ENCODE measurements at regions not wholly inside any gene's neighbourhood (a gene's known extent, or its start where the extent isn't known, plus 50 kb on each side); places are given as distances from the start of the nearest gene placed in this dataset.
"Not testable (repeated sequence)": the region's sequence is repeated elsewhere in the genome, so short reads cannot be mapped to it uniquely, and the experiment has no call there.

GRCh38 chr5:82886911-82887310 is 190.3 kb downstream of the TMEM167A start:
- DNase-seq = no peak

GRCh38 chr5:82885627-82886389 is 191.4 kb downstream of the TMEM167A start:
- DNase-seq = no peak

- DNase-seq = no peak
Measured at GRCh38 chr5:82884821-82885471, 192.2 kb downstream of the TMEM167A start.

GRCh38 chr5:82882316-82882715 is 194.9 kb downstream of the TMEM167A start:
- DNase-seq = no peak

GRCh38 chr5:82881571-82882174 is 195.5 kb downstream of the TMEM167A start:
- no peak for DNase-seq

- DNase-seq = no peak
Measured at GRCh38 chr5:82879089-82879488, 198.1 kb downstream of the TMEM167A start.

- no peak for DNase-seq
Measured at GRCh38 chr5:82873452-82873851, 203.7 kb downstream of the TMEM167A start.

GRCh38 chr5:82872321-82873288 is 204.6 kb downstream of the TMEM167A start:
- not testable (repeated sequence) for DNase-seq

- no peak for DNase-seq
Measured at GRCh38 chr5:82865625-82866024, 211.6 kb downstream of the TMEM167A start.

GRCh38 chr5:82863266-82863665 is 213.9 kb downstream of the TMEM167A start:
- DNase-seq = no peak

GRCh38 chr5:82862711-82863110 is 214.5 kb downstream of the TMEM167A start:
- no peak for DNase-seq

- no peak for DNase-seq
Measured at GRCh38 chr5:82862261-82862660, 214.9 kb downstream of the TMEM167A start.

- no peak for DNase-seq
Measured at GRCh38 chr5:82861701-82862100, 215.5 kb downstream of the TMEM167A start.

- DNase-seq = no peak
Measured at GRCh38 chr5:82859451-82860140, 217.6 kb downstream of the TMEM167A start.

- DNase-seq = no peak
Measured at GRCh38 chr5:82858151-82859025, 218.8 kb downstream of the TMEM167A start.

- DNase-seq = no peak
Measured at GRCh38 chr5:82855893-82856550, 221.2 kb downstream of the TMEM167A start.

- no peak for DNase-seq
Measured at GRCh38 chr5:82854956-82855355, 222.2 kb downstream of the TMEM167A start.

GRCh38 chr5:82851471-82851870 is 225.7 kb downstream of the TMEM167A start:
- DNase-seq = no peak

- no peak for DNase-seq
Measured at GRCh38 chr5:82850393-82850792, 226.8 kb downstream of the TMEM167A start.

GRCh38 chr5:82849885-82850284 is 227.3 kb downstream of the TMEM167A start:
- no peak for DNase-seq

- no peak for DNase-seq
Measured at GRCh38 chr5:82847562-82847961, 229.6 kb downstream of the TMEM167A start.

All from NCI-H524 treated with DMSO at 0.1 percent for 48 hours (cell line).